ENCODE measurements at regions not wholly inside any gene's neighbourhood (a gene's known extent, or its start where the extent isn't known, plus 50 kb on each side); places are given as distances from the start of the nearest gene placed in this dataset.
A peak's percentile ranks its signal among the peaks of the same experiment; 100 is the strongest.

DNA sequence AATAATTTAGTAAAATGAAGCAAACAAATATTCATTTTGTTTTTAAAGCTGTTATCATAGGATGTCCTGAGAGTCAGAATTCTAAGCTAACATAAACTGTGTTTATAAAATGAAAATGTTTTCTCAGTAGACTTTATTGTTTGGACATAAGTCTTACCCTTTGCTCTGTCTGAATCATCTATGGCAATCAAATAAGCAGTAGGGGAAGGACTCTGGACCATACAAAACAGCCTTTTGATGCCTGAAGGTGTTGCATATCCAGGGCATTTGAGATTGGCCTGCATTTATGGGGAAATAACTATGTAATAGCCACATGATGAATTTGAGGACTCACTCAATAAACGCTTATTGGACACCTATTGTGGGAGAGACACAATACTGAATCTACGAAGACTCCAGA lies 123.0 kb upstream of the ATP5MC3 start:
- H3K4me3 ChIP-seq (ENCODE audit: low read length) = no peak overlapping the region
- TF ChIP-seq, protein P1, sequence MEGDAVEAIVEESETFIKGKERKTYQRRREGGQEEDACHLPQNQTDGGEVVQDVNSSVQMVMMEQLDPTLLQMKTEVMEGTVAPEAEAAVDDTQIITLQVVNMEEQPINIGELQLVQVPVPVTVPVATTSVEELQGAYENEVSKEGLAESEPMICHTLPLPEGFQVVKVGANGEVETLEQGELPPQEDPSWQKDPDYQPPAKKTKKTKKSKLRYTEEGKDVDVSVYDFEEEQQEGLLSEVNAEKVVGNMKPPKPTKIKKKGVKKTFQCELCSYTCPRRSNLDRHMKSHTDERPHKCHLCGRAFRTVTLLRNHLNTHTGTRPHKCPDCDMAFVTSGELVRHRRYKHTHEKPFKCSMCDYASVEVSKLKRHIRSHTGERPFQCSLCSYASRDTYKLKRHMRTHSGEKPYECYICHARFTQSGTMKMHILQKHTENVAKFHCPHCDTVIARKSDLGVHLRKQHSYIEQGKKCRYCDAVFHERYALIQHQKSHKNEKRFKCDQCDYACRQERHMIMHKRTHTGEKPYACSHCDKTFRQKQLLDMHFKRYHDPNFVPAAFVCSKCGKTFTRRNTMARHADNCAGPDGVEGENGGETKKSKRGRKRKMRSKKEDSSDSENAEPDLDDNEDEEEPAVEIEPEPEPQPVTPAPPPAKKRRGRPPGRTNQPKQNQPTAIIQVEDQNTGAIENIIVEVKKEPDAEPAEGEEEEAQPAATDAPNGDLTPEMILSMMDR (conservative IDR thresholded peaks at IDR 0.05; ENCODE audit: low read depth, low read length) = no peak
- no peak for DNase-seq (ENCODE audit: low read depth)

GRCh38 chr2:175293776-175294175 lies 112.3 kb upstream of the ATP5MC3 start:
- TF ChIP-seq, protein P1 (conservative IDR thresholded peaks at IDR 0.05; ENCODE audit: low read depth, low read length) = no peak
- DNase-seq (ENCODE audit: low read depth) = no peak
- H3K4me3 ChIP-seq (ENCODE audit: low read length) = no peak overlapping the region

GRCh38 chr2:175293195-175293594 lies 111.7 kb upstream of the ATP5MC3 start:
- DNase-seq (ENCODE audit: low read depth) = no peak
- TF ChIP-seq, protein P1 (conservative IDR thresholded peaks at IDR 0.05; ENCODE audit: low read depth, low read length) = no peak
- H3K4me3 ChIP-seq (ENCODE audit: low read length) = no peak overlapping the region

DNA sequence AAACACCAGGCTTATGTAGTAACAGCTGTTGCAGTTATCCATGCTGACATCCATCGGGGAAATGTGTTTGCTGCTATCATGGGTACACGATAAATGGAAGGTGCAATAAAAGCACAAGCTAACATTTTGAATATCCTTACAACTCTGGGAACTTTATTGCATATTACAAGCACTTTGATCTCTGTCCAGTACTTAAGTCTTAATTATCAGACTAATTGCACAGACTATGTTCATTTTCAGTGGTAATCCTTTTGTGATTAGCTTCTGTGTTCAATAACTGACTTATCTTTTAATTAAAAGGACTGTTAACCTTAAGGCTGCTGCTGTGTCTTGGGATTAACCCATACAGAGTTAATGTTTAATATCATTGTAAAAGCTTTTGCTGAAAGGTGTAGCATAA lies 101.4 kb upstream of the ATP5MC3 start:
- TF ChIP-seq, protein P1 (conservative IDR thresholded peaks at IDR 0.05; ENCODE audit: low read depth, low read length) = no peak
- DNase-seq (ENCODE audit: low read depth) = no peak
- H3K4me3 ChIP-seq (ENCODE audit: low read length) = no peak overlapping the region

DNA sequence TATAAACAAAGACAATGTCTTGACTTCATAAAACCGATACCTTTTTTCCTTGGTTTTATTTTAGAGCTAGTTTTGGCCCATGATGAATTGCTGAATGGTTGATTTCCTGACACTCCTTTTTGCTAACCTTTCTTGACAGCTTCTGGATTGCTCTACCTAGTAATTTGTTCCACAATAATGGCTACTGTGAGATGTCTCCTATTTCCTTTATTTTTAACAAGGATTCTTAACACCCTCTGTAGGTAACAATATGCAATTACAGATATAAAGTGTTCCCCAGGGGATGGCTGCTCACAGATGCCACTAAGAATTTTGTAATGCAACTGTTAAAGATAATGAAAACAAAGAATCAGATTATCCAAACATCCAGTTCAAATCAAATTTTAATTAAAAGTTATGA lies 100.8 kb upstream of the ATP5MC3 start:
- TF ChIP-seq, protein P1 (conservative IDR thresholded peaks at IDR 0.05; ENCODE audit: low read depth, low read length) = peak; percentile 51
- DNase-seq (ENCODE audit: low read depth) = peak; percentile 26
- no peak overlapping the region for H3K4me3 ChIP-seq (ENCODE audit: low read length)

DNA sequence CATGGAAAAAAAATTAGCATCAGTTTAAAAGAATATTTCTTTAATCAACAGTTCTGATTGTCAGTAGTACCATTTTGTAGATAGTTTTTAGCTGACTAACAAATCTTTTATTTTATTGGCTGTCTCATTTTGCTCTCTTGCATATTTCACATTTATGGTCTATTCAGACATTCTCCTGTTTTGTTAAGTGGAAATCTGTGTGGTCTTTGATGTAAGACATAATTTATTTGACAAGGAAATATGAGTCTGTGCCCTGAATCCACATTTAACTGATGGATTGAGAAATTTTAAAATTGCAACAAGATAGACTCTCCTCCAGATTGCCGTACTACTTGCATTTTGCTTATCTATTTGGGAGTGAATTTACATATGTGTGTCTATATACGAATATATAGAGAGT lies 96.3 kb upstream of the ATP5MC3 start:
- TF ChIP-seq, protein P1 (conservative IDR thresholded peaks at IDR 0.05; ENCODE audit: low read depth, low read length) = no peak
- no peak overlapping the region for H3K4me3 ChIP-seq (ENCODE audit: low read length)
- DNase-seq (ENCODE audit: low read depth) = no peak

GRCh38 chr2:175275539-175275938 lies 94.0 kb upstream of the ATP5MC3 start:
- H3K4me3 ChIP-seq (ENCODE audit: low read length) = no peak overlapping the region
- TF ChIP-seq, protein P1 (conservative IDR thresholded peaks at IDR 0.05; ENCODE audit: low read depth, low read length) = no peak
- no peak for DNase-seq (ENCODE audit: low read depth)
